HG02798 (cell line): ENCODE measurements at regions not wholly inside any gene's neighbourhood (a gene's known extent, or its start where the extent isn't known, plus 50 kb on each side); places are given as distances from the start of the nearest gene placed in this dataset.
A peak's percentile ranks its signal among the peaks of the same experiment; 100 is the strongest.
"Not testable (repeated sequence)": the region's sequence is repeated elsewhere in the genome, so short reads cannot be mapped to it uniquely, and the experiment has no call there.

Experiments used
- ATAC-seq: cut with Tn5 transposase; IDR thresholded peaks from one replicate; pipeline ENCODE4 v1.9.1; 2021; ENCODE audit warnings: mild to moderate bottlenecking; ENCODE audit not compliant: unreplicated experiment, poor library complexity

- ATAC-seq = no peak
These were observed 123.3 kb upstream of the DCC start for GRCh38 chr18:52216666-52217065.

- ATAC-seq = no peak
These were observed 120.9 kb upstream of the DCC start for GRCh38 chr18:52219102-52219501.

GRCh38 chr18:52220062-52220591 is 119.9 kb upstream of the DCC start:
- no peak for ATAC-seq

GRCh38 chr18:52222211-52222610 is 117.8 kb upstream of the DCC start:
- ATAC-seq = no peak

GRCh38 chr18:52227536-52227935 is 112.5 kb upstream of the DCC start:
- ATAC-seq = no peak

GRCh38 chr18:52228166-52228565 is 111.8 kb upstream of the DCC start:
- no peak for ATAC-seq

- no peak for ATAC-seq
These were observed 103.9 kb upstream of the DCC start for GRCh38 chr18:52236131-52236530.

GRCh38 chr18:52237551-52237950 is 102.4 kb upstream of the DCC start:
- no peak for ATAC-seq

GRCh38 chr18:52242711-52243110 is 97.3 kb upstream of the DCC start:
- ATAC-seq = no peak

- no peak for ATAC-seq
These were observed 95.3 kb upstream of the DCC start for GRCh38 chr18:52244658-52245057.

- no peak for ATAC-seq
These were observed 85.6 kb upstream of the DCC start for GRCh38 chr18:52254367-52254766.

- ATAC-seq = not testable (repeated sequence)
These were observed 82.6 kb upstream of the DCC start for GRCh38 chr18:52257417-52257816.

- no peak for ATAC-seq
These were observed 64.2 kb upstream of the DCC start for GRCh38 chr18:52275817-52276216.

- no peak for ATAC-seq
These were observed 62.2 kb upstream of the DCC start for GRCh38 chr18:52277785-52278184.

- no peak for ATAC-seq
These were observed 61.8 kb upstream of the DCC start for GRCh38 chr18:52278191-52278590.

GRCh38 chr18:52280702-52281101 is 59.3 kb upstream of the DCC start:
- ATAC-seq = no peak

- no peak for ATAC-seq
These were observed 56.1 kb upstream of the DCC start for GRCh38 chr18:52283927-52284326.

GRCh38 chr18:52286675-52287074 is 53.3 kb upstream of the DCC start:
- no peak for ATAC-seq

GRCh38 chr18:52287151-52287550 is 52.8 kb upstream of the DCC start:
- ATAC-seq = no peak

- peak; percentile 76 for ATAC-seq
These were observed 51.5 kb upstream of the DCC start for GRCh38 chr18:52288403-52289004.

- no peak for ATAC-seq
These were observed 50.6 kb upstream of the DCC start for GRCh38 chr18:52289392-52289791.
